Prostate gland (tissue), 2 donors: ENCODE measurements at regions not wholly inside any gene's neighbourhood (a gene's known extent, or its start where the extent isn't known, plus 50 kb on each side); places are given as distances from the start of the nearest gene placed in this dataset.

ENCODE experiments used
- POLR2A ChIP-seq: fragments of 450-650 bp; IDR thresholded peaks from one replicate; pipeline ENCODE4 v1.6.1; 2016; ENCODE audit warnings: antibody characterized with exemption, mild to moderate bottlenecking
- TF ChIP-seq, protein P1 (sequence below), 4 experiments: fragments of 200-600 bp in 2 of 4; fragments of 450-650 bp in 2 of 4; sonication (generic) in 2 of 4; IDR thresholded peaks; 1 replicate in 3 of 4; 2 replicates in 1 of 4; pipeline ENCODE4 v1.5.1; 2016 to 2019; ENCODE audit warnings: antibody characterized with exemption in 4 of 4, mild to moderate bottlenecking in 2 of 4, moderate library complexity in 2 of 4

DNA sequence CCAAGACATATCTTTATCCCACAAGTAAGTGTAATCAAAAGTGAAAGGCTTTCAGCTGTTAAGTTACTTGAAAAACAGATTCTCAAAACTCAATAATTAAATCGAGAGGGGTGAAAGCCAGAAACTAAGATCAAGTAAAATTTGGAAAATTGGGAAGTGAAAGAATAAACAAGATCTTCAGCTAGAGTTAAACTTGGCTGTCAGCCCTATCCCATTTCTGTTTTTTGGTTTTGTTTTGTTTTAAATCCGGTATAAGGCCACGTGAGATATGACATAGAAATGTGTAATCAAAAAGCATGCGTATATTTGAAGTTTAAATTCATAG is 856.8 kb downstream of the STIM2 start:
- TF ChIP-seq, protein P1, sequence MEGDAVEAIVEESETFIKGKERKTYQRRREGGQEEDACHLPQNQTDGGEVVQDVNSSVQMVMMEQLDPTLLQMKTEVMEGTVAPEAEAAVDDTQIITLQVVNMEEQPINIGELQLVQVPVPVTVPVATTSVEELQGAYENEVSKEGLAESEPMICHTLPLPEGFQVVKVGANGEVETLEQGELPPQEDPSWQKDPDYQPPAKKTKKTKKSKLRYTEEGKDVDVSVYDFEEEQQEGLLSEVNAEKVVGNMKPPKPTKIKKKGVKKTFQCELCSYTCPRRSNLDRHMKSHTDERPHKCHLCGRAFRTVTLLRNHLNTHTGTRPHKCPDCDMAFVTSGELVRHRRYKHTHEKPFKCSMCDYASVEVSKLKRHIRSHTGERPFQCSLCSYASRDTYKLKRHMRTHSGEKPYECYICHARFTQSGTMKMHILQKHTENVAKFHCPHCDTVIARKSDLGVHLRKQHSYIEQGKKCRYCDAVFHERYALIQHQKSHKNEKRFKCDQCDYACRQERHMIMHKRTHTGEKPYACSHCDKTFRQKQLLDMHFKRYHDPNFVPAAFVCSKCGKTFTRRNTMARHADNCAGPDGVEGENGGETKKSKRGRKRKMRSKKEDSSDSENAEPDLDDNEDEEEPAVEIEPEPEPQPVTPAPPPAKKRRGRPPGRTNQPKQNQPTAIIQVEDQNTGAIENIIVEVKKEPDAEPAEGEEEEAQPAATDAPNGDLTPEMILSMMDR (IDR thresholded peaks at IDR 0.05), result no peak
- no peak for TF ChIP-seq POLR2A
